22Rv1 (cell line): ENCODE measurements at regions not wholly inside any gene's neighbourhood (a gene's known extent, or its start where the extent isn't known, plus 50 kb on each side); places are given as distances from the start of the nearest gene placed in this dataset.

Source experiments
- CTCF ChIP-seq: fragments of 450-650 bp; IDR thresholded peaks from 2 replicates; pipeline ENCODE4 v1.5.1; 2017; ENCODE audit warnings: mild to moderate bottlenecking
- ZFX ChIP-seq: fragments of 450-650 bp; IDR thresholded peaks from 2 replicates; pipeline ENCODE4 v1.6.1; 2017; ENCODE audit warnings: antibody characterized with exemption, borderline replicate concordance

GRCh38 chr4:63349674-63350025 lies 1059.6 kb downstream of the TECRL start:
- TF ChIP-seq CTCF, result no peak
- TF ChIP-seq ZFX, result no peak
